ENCODE measurements at regions not wholly inside any gene's neighbourhood (a gene's known extent, or its start where the extent isn't known, plus 50 kb on each side); places are given as distances from the start of the nearest gene placed in this dataset.

DNA sequence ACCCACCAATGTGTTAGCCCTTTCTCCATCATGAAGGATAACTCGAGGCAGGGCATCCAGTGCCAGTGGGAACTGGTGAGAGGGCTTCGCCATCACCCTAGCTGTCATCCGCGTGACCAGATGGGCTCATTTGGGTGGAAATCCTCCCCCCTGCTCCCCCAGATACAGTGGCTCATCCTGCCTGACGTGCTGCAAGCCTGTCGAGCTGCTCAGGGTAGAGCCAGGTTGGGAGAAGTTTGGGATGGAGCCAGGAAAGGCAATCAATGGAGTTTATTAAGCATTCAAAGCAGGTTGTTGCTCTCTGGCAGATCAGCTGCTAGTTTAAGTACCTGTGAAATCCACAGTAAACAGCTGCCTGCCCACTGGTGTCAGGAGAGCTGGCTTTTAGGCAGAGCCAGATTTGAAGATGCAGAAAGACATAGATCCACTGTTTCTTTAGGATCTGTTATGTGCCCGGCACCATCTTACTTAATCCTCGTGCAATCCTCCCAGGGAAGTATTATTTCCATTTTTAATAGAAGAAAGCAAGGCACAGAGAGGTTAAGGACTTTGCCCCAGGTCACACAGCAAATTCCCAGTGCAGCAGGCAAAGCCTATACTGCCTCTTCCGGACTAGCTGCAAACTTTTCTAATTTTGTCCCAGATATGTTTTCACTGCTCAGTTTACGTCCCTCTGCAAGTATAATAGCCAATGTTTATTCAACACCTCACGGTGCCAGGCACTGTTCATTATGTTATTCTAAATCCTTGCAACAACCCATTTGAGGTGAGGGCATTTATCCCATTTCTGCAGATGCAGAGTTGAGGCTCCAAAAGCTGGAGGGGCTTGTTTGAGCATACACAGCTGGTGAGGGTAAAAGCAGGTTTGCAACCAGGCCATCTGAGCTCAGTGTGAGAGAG, 54.1 kb upstream of the KCNG1 start:
- peaks cover 4% of the 10 kb centered on the region for H3K9me3 ChIP-seq (ENCODE audit: control insufficient read depth, low read length)
- no peak overlapping the region for H3K4me3 ChIP-seq (ENCODE audit: low read length in 2 of 2)
- WGBS, 2 donors, result 53 to 54% methylated on average over 11 of the region's 11 CpGs
- ATAC-seq (ENCODE audit: low FRiP score) (no peak), DNase-seq (no peak)
- H3K4me1 ChIP-seq (ENCODE audit: control insufficient read depth in 1 of 2, insufficient read depth in 2 of 2, low read length in 2 of 2), result no peaks in the 10 kb centered on the region
- no peak overlapping the region for H3K27ac ChIP-seq (ENCODE audit: low read depth in 1 of 2, low read length in 2 of 2)
- intact Hi-C loops (cut with DNase I), result no loop called here
- H3K27me3 ChIP-seq (ENCODE audit: control insufficient read depth in 1 of 2, insufficient read depth in 2 of 2, low read length in 1 of 2), result peaks cover 0 to 2% of the 10 kb centered on the region in 2 donors
- no peaks in the 10 kb centered on the region for H3K36me3 ChIP-seq (ENCODE audit: control insufficient read depth in 1 of 2, insufficient read depth in 2 of 2, low read length in 1 of 2)

DNA sequence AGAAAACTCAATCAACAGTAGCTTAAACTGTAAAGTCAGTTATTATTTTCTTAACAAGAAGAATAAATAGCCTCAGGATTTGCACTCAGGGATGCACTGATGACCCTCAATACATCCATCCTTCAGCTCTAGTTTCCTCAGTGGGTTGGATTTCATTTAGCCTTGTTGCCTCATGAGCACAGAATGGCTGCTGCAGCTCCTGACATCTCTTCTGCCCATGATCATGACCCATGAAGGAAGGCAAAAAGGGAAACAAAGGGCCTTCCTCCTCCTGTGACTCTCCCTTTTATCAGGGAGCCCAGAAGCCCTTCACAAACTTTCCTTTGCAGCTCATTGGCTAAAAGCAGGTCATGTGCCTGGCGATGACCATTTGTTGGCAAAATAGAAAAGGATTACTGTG, 51.2 kb upstream of the KCNG1 start:
- Histone ChIP-seq H3K36me3 (ENCODE audit: control insufficient read depth in 1 of 2, insufficient read depth in 2 of 2, low read length in 1 of 2) (no peaks in the 10 kb centered on the region), H3K9me3 (ENCODE audit: control insufficient read depth, low read length) (peaks cover 4% of the 10 kb centered on the region), H3K27me3 (ENCODE audit: control insufficient read depth in 1 of 2, insufficient read depth in 2 of 2, low read length in 1 of 2) (peaks cover 0 to 2% of the 10 kb centered on the region in 2 donors), H3K27ac (ENCODE audit: low read depth in 1 of 2, low read length in 2 of 2) (no peak overlapping the region), H3K4me1 (ENCODE audit: control insufficient read depth in 1 of 2, insufficient read depth in 2 of 2, low read length in 2 of 2) (no peaks in the 10 kb centered on the region), H3K4me3 (ENCODE audit: low read length in 2 of 2) (no peak overlapping the region)
- DNase-seq, result no peak
- intact Hi-C loops (cut with DNase I), result no loop called here
- ATAC-seq (ENCODE audit: low FRiP score), result no peak
- WGBS, 2 donors, result 79 to 97% methylated on average over 1 of the region's 1 CpG

Data from aorta (tissue), 5 donors.